Stimulated activated naive CD8-positive, alpha-beta T cell treated with anti-CD3 and anti-CD28 coated beads, Interleukin-15, amount 100 ng/mL, for 72 hours (primary cell): ENCODE measurements at regions not wholly inside any gene's neighbourhood (a gene's known extent, or its start where the extent isn't known, plus 50 kb on each side); places are given as distances from the start of the nearest gene placed in this dataset.
"Not testable (repeated sequence)": the region's sequence is repeated elsewhere in the genome, so short reads cannot be mapped to it uniquely, and the experiment has no call there.

Source experiments
- ATAC-seq: fragments of 150-1000 bp; cut with Tn5 transposase; 2 replicates; pipeline ENCODE4 v1.10.0; 2021; ENCODE audit warnings: mild to moderate bottlenecking, moderate library complexity
- DNase-seq, 2 donors: peaks; one replicate each; pipeline ENCODE4 v3.0.0; 2021 to 2022
- H3K27ac Mint-ChIP-seq, 2 donors: one replicate each; pipeline ENCODE4 v1.8.0; 2022; ENCODE audit warnings: mild to moderate bottlenecking in 2 of 2, mixed read lengths in 2 of 2, moderate library complexity in 2 of 2
- H3K27me3 Mint-ChIP-seq: one replicate; pipeline ENCODE4 v1.8.0; 2022; ENCODE audit warnings: mixed read lengths
- H3K4me1 Mint-ChIP-seq: one replicate; pipeline ENCODE4 v1.8.0; 2022; ENCODE audit warnings: mild to moderate bottlenecking, mixed read lengths
- H3K4me3 Mint-ChIP-seq, 2 donors: one replicate each; pipeline ENCODE4 v1.8.0; 2022; ENCODE audit warnings: mild to moderate bottlenecking in 2 of 2, mixed read lengths in 2 of 2, moderate library complexity in 1 of 2
- H3K9me3 Mint-ChIP-seq, 2 donors: one replicate each; pipeline ENCODE4 v1.8.0; 2022; ENCODE audit warnings: mixed read lengths in 2 of 2

DNA sequence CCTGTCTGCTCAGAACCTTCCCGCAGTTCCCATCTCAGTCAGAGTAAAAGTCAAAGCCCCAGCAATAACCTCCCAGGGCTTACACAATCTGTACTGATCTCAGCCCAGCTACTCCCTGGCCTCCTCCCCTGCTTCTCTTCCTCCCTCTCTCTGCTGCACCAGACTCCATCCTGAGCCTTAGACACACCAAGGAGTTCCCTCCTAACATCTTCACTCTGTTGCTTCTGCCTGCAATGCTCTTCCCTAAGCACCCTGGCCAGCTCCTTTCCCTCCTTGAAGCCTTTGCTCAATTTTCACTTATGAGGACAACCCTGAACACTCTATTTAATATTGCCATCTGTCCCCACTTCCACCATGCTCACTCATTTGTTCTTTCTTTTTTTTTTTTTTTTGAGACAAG is 173.7 kb upstream of the POTED start:
- H3K9me3 Mint-ChIP-seq = peaks cover 0 to 14% of the 10 kb centered on the region in 2 donors
- H3K27ac Mint-ChIP-seq = peak overlapping the region in 1 of 2 donors; percentile 43
- not testable (repeated sequence) for H3K4me3 Mint-ChIP-seq, DNase-seq, H3K4me1 Mint-ChIP-seq, H3K27me3 Mint-ChIP-seq
- peak; percentile 31 for ATAC-seq

GRCh38 chr21:13447767-13448166 is 161.8 kb upstream of the POTED start:
- not testable (repeated sequence) for ATAC-seq, H3K27me3 Mint-ChIP-seq

DNA sequence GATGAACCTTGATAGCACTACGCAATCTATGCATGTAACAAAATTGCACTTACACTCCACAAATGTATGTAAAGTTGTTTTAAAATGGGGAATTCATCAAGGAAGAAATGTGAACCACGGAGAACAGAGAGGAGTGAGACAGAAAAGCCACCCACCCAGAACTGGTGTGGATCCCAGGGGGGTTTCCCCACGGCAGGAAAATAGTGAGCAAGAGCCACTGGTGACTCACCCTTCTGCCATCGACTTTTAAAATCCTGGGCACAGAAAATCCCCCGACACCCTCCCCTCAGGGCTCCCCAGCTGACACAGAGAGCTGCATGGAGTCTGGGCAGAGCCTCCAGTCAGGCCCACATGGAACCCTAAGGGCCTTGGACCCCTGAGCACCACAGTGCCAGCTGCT is 146.0 kb upstream of the POTED start:
- not testable (repeated sequence) for H3K27me3 Mint-ChIP-seq, DNase-seq, H3K9me3 Mint-ChIP-seq, H3K4me3 Mint-ChIP-seq, H3K27ac Mint-ChIP-seq, H3K4me1 Mint-ChIP-seq
- peak; percentile 23 for ATAC-seq

More at GRCh38 chr21:13447767-13448166, 161.8 kb upstream of the POTED start:
- not testable (repeated sequence) for H3K27ac Mint-ChIP-seq, H3K4me3 Mint-ChIP-seq, DNase-seq, H3K9me3 Mint-ChIP-seq, H3K4me1 Mint-ChIP-seq
